ENCODE measurements at regions not wholly inside any gene's neighbourhood (a gene's known extent, or its start where the extent isn't known, plus 50 kb on each side); places are given as distances from the start of the nearest gene placed in this dataset.

GRCh38 chr3:168405288-168405687, 309.6 kb upstream of the GOLIM4 start:
- TF ChIP-seq CTCF (IDR thresholded peaks at IDR 0.05; ENCODE audit: low read length) (no peak), EZH2 (IDR thresholded peaks at IDR 0.05; ENCODE audit: borderline replicate concordance, low read length) (no peak)
